ENCODE measurements at regions not wholly inside any gene's neighbourhood (a gene's known extent, or its start where the extent isn't known, plus 50 kb on each side); places are given as distances from the start of the nearest gene placed in this dataset.

DNA sequence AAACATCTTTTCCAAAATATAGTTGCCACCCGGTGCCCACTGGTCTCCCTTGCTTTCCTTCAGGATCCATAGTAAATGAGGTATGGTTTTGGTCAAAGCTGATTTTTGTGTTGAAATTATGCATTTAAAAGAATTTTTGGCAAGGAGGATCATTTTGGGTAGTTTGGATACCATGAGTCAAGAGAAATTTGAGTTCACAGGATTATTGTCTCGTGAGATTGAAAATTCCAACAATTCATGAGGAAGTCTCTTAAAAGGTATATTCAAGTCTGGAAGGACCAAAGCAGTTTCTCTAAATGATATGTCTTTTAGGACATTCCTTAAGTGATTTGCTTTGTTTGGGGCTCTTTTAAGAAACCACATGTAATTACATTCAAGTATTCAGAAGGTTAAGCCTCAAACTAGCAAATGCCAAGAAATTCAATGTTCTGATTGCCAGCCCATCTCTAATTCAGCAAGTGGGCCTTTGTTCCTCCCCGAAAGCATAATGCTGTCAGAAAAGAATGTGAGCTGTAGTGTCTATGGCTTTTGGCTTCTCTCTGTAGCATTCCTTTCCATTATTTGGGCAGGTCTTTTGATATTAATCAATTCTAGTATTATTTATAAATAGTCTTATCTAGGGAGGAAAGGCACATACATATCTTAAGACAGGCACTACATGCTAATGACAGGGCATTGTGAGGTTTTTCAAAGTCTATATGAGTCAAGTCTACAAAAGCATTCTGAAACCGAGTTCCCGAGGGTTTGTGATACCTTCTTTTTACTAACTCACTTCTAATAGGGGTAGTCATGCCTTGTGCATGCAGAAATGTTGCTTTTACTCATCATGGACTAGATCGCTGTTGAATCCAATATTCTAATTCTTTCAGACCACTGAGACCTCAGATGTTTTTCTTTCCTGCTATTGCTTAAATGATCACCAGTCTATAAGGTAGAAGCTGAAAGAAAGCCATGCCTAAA is 453.9 kb downstream of the ENC1 start:
- Histone ChIP-seq H3K27me3 (ENCODE audit: low read depth, low read length) (no peaks in the 10 kb centered on the region), H3K36me3 (ENCODE audit: control insufficient read depth in 1 of 2, insufficient read depth in 2 of 2, low read length in 2 of 2) (no peaks in the 10 kb centered on the region), H3K9me3 (ENCODE audit: control insufficient read depth in 1 of 2, low read length in 2 of 2) (no peaks in the 10 kb centered on the region), H3K4me1 (ENCODE audit: control insufficient read depth in 1 of 2, insufficient read depth in 2 of 2, low read length in 2 of 2) (no peaks in the 10 kb centered on the region), H3K27ac (ENCODE audit: low read length) (no peak overlapping the region), H3K4me3 (ENCODE audit: low read depth in 1 of 2, low read length in 2 of 2) (no peak overlapping the region)

DNA sequence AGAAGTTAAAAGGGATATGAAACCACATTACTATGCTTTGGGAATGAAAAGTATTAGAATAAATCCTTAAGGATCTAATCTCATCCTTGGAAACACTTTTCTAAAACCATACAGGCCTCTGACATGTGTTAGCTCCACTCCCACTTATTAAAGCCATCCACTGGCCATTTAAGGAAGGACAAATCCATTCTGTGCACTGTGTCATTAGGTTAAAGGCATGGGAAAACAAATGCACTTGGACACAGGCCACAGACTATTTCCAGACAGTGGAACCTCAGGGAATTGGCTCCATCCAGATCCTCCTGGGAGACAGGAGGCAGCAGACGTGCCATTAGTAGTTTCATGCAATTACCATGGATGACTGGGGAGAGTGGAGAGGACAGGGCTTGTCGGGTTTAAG is 454.9 kb downstream of the ENC1 start:
- Histone ChIP-seq H3K27me3 (ENCODE audit: low read depth, low read length) (no peaks in the 10 kb centered on the region), H3K4me3 (ENCODE audit: low read depth in 1 of 2, low read length in 2 of 2) (no peak overlapping the region), H3K27ac (ENCODE audit: low read length) (no peak overlapping the region), H3K9me3 (ENCODE audit: control insufficient read depth in 1 of 2, low read length in 2 of 2) (no peaks in the 10 kb centered on the region), H3K36me3 (ENCODE audit: control insufficient read depth in 1 of 2, insufficient read depth in 2 of 2, low read length in 2 of 2) (no peaks in the 10 kb centered on the region), H3K4me1 (ENCODE audit: control insufficient read depth in 1 of 2, insufficient read depth in 2 of 2, low read length in 2 of 2) (no peaks in the 10 kb centered on the region)

DNA sequence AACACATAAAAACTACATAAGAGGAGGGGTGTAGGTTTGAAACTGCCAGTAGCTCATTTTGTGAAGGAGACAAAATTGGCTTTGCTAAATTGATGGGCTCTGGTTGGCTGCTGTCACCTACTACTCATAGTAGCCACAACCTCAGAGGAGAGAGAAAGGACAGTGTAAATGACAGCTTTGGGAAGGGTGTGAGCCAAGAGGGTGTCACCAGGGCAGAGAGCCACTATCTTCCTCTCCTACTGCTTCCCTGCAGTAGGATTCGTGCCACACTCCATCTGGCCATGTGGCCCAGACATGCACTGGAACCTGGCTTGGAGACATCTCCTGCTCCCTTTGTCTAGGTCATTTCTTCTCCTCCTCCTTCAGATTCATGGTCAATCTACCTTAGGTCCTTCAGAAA is 455.9 kb downstream of the ENC1 start:
- H3K36me3 ChIP-seq (ENCODE audit: control insufficient read depth in 1 of 2, insufficient read depth in 2 of 2, low read length in 2 of 2) = no peaks in the 10 kb centered on the region
- H3K27me3 ChIP-seq (ENCODE audit: low read depth, low read length) = no peaks in the 10 kb centered on the region
- no peak overlapping the region for H3K27ac ChIP-seq (ENCODE audit: low read length)
- H3K4me1 ChIP-seq (ENCODE audit: control insufficient read depth in 1 of 2, insufficient read depth in 2 of 2, low read length in 2 of 2) = no peaks in the 10 kb centered on the region
- H3K9me3 ChIP-seq (ENCODE audit: control insufficient read depth in 1 of 2, low read length in 2 of 2) = no peaks in the 10 kb centered on the region
- no peak overlapping the region for H3K4me3 ChIP-seq (ENCODE audit: low read depth in 1 of 2, low read length in 2 of 2)

- H3K4me1 ChIP-seq (ENCODE audit: control insufficient read depth in 1 of 2, insufficient read depth in 2 of 2, low read length in 2 of 2) = no peaks in the 10 kb centered on the region
- no peak overlapping the region for H3K27ac ChIP-seq (ENCODE audit: low read length)
- no peak overlapping the region for H3K4me3 ChIP-seq (ENCODE audit: low read depth in 1 of 2, low read length in 2 of 2)
- H3K36me3 ChIP-seq (ENCODE audit: control insufficient read depth in 1 of 2, insufficient read depth in 2 of 2, low read length in 2 of 2) = no peaks in the 10 kb centered on the region
- no peaks in the 10 kb centered on the region for H3K27me3 ChIP-seq (ENCODE audit: low read depth, low read length)
- H3K9me3 ChIP-seq (ENCODE audit: control insufficient read depth in 1 of 2, low read length in 2 of 2) = no peaks in the 10 kb centered on the region
Measured at GRCh38 chr5:74183041-74183440, 457.5 kb downstream of the ENC1 start.

DNA sequence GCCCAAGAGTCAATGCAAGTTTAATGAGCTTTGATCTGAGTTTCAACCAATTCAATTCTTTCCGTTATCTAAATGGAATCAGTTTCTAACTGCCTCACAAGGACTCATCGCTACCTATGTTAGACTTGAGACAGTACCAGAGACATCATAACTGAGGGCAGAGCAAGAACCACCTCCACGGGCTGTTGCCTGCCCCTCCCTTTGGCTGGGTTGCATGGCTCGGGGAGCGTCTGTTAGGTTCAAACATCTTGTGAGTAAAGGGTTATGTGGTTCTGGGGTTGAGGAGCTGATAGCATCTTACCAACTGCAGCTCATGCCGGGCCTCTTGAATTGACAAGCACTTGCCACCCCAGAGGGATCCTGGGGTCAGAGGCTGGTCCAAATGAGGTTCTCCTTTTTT is 457.9 kb downstream of the ENC1 start:
- H3K36me3 ChIP-seq (ENCODE audit: control insufficient read depth in 1 of 2, insufficient read depth in 2 of 2, low read length in 2 of 2) = no peaks in the 10 kb centered on the region
- no peaks in the 10 kb centered on the region for H3K4me1 ChIP-seq (ENCODE audit: control insufficient read depth in 1 of 2, insufficient read depth in 2 of 2, low read length in 2 of 2)
- H3K4me3 ChIP-seq (ENCODE audit: low read depth in 1 of 2, low read length in 2 of 2) = no peak overlapping the region
- H3K27me3 ChIP-seq (ENCODE audit: low read depth, low read length) = no peaks in the 10 kb centered on the region
- no peak overlapping the region for H3K27ac ChIP-seq (ENCODE audit: low read length)
- no peaks in the 10 kb centered on the region for H3K9me3 ChIP-seq (ENCODE audit: control insufficient read depth in 1 of 2, low read length in 2 of 2)

DNA sequence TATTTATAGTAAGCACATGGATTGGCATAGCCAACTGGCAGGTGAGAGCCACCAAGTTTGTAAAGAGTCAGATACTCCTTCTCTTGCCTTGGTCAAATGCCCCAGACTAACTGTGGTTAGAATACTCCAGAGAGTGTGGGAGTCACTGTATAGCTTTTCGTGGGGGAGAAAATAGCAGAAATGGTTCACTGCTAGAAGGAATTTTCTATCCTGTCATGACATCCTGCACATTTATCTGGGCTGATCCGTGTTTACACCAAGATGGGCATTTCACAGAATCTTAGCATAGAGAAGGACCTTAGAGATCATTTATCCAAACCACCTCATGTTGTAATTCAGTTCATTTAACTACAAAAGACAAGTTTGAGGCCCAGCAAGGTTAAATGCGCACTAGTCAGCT is 460.8 kb downstream of the ENC1 start:
- Histone ChIP-seq H3K4me1 (ENCODE audit: control insufficient read depth in 1 of 2, insufficient read depth in 2 of 2, low read length in 2 of 2) (no peaks in the 10 kb centered on the region), H3K9me3 (ENCODE audit: control insufficient read depth in 1 of 2, low read length in 2 of 2) (no peaks in the 10 kb centered on the region), H3K36me3 (ENCODE audit: control insufficient read depth in 1 of 2, insufficient read depth in 2 of 2, low read length in 2 of 2) (no peaks in the 10 kb centered on the region), H3K27ac (ENCODE audit: low read length) (no peak overlapping the region), H3K4me3 (ENCODE audit: low read depth in 1 of 2, low read length in 2 of 2) (no peak overlapping the region), H3K27me3 (ENCODE audit: low read depth, low read length) (no peaks in the 10 kb centered on the region)

- H3K9me3 ChIP-seq (ENCODE audit: control insufficient read depth in 1 of 2, low read length in 2 of 2) = no peaks in the 10 kb centered on the region
- H3K27ac ChIP-seq (ENCODE audit: low read length) = no peak overlapping the region
- no peaks in the 10 kb centered on the region for H3K4me1 ChIP-seq (ENCODE audit: control insufficient read depth in 1 of 2, insufficient read depth in 2 of 2, low read length in 2 of 2)
- H3K36me3 ChIP-seq (ENCODE audit: control insufficient read depth in 1 of 2, insufficient read depth in 2 of 2, low read length in 2 of 2) = no peaks in the 10 kb centered on the region
- no peaks in the 10 kb centered on the region for H3K27me3 ChIP-seq (ENCODE audit: low read depth, low read length)
- no peak overlapping the region for H3K4me3 ChIP-seq (ENCODE audit: low read depth in 1 of 2, low read length in 2 of 2)
Measured at GRCh38 chr5:74179179-74179578, 461.3 kb downstream of the ENC1 start.

GRCh38 chr5:74177961-74178360 is 462.6 kb downstream of the ENC1 start:
- H3K36me3 ChIP-seq (ENCODE audit: control insufficient read depth in 1 of 2, insufficient read depth in 2 of 2, low read length in 2 of 2) = no peaks in the 10 kb centered on the region
- H3K27ac ChIP-seq (ENCODE audit: low read length) = no peak overlapping the region
- no peaks in the 10 kb centered on the region for H3K4me1 ChIP-seq (ENCODE audit: control insufficient read depth in 1 of 2, insufficient read depth in 2 of 2, low read length in 2 of 2)

GRCh38 chr5:74174366-74174765 is 466.2 kb downstream of the ENC1 start:
- Histone ChIP-seq H3K27me3 (ENCODE audit: low read depth, low read length) (no peaks in the 10 kb centered on the region), H3K36me3 (ENCODE audit: control insufficient read depth in 1 of 2, insufficient read depth in 2 of 2, low read length in 2 of 2) (no peaks in the 10 kb centered on the region), H3K4me1 (ENCODE audit: control insufficient read depth in 1 of 2, insufficient read depth in 2 of 2, low read length in 2 of 2) (no peaks in the 10 kb centered on the region), H3K27ac (ENCODE audit: low read length) (no peak overlapping the region), H3K4me3 (ENCODE audit: low read depth in 1 of 2, low read length in 2 of 2) (no peak overlapping the region), H3K9me3 (ENCODE audit: control insufficient read depth in 1 of 2, low read length in 2 of 2) (no peaks in the 10 kb centered on the region)

More at GRCh38 chr5:74177961-74178360, 462.6 kb downstream of the ENC1 start:
- Histone ChIP-seq H3K9me3 (ENCODE audit: control insufficient read depth in 1 of 2, low read length in 2 of 2) (no peaks in the 10 kb centered on the region), H3K4me3 (ENCODE audit: low read depth in 1 of 2, low read length in 2 of 2) (no peak overlapping the region), H3K27me3 (ENCODE audit: low read depth, low read length) (no peaks in the 10 kb centered on the region)

DNA sequence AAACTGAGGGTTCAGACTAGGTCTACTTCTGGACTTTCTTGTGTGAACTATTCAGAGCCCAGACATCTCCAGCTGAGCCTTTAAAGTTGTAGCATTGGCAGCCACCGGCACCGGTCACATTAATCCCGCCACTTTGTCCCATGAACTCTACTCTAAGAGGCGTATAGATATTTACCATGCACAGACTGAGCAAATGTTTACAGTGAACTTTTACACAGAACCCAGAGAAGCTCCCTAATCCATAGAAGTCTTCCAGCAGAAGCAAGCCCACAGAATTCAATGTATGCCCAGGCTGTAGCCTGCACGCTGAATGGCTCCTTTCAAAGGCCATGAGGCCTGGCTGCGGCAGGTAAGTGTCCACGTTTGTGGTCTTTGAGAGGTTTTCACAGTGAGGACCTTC is 466.9 kb downstream of the ENC1 start:
- no peaks in the 10 kb centered on the region for H3K36me3 ChIP-seq (ENCODE audit: control insufficient read depth in 1 of 2, insufficient read depth in 2 of 2, low read length in 2 of 2)
- H3K27ac ChIP-seq (ENCODE audit: low read length) = no peak overlapping the region
- no peak overlapping the region for H3K4me3 ChIP-seq (ENCODE audit: low read depth in 1 of 2, low read length in 2 of 2)
- H3K4me1 ChIP-seq (ENCODE audit: control insufficient read depth in 1 of 2, insufficient read depth in 2 of 2, low read length in 2 of 2) = no peaks in the 10 kb centered on the region
- H3K9me3 ChIP-seq (ENCODE audit: control insufficient read depth in 1 of 2, low read length in 2 of 2) = no peaks in the 10 kb centered on the region
- H3K27me3 ChIP-seq (ENCODE audit: low read depth, low read length) = no peaks in the 10 kb centered on the region

GRCh38 chr5:74173241-74173640 is 467.3 kb downstream of the ENC1 start:
- Histone ChIP-seq H3K4me1 (ENCODE audit: control insufficient read depth in 1 of 2, insufficient read depth in 2 of 2, low read length in 2 of 2) (peaks cover 0 to 1% of the 10 kb centered on the region in 2 donors), H3K9me3 (ENCODE audit: control insufficient read depth in 1 of 2, low read length in 2 of 2) (no peaks in the 10 kb centered on the region), H3K27ac (ENCODE audit: low read length) (no peak overlapping the region), H3K27me3 (ENCODE audit: low read depth, low read length) (no peaks in the 10 kb centered on the region), H3K36me3 (ENCODE audit: control insufficient read depth in 1 of 2, insufficient read depth in 2 of 2, low read length in 2 of 2) (no peaks in the 10 kb centered on the region), H3K4me3 (ENCODE audit: low read depth in 1 of 2, low read length in 2 of 2) (no peak overlapping the region)

DNA sequence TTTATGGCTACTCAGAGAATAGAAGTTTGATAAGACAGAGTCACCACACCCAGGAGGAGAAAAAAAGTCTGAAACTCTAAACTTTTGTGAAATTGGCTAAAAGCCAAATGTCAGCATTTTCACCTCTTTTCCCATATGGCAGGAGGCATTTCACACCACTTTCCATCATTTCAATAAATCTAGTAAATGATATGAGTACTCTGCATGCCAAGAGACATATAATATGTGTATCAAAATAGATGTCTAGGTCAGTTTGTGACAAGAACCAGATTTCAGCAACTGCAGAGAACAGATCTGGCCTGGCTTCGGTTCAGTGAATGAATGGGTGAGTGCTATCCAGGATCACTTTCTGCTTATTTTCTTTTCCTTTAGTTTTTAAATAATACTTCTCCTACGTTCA is 470.8 kb downstream of the ENC1 start:
- Histone ChIP-seq H3K4me3 (ENCODE audit: low read depth in 1 of 2, low read length in 2 of 2) (no peak overlapping the region), H3K4me1 (ENCODE audit: control insufficient read depth in 1 of 2, insufficient read depth in 2 of 2, low read length in 2 of 2) (peaks cover 0 to 11% of the 10 kb centered on the region in 2 donors), H3K27me3 (ENCODE audit: low read depth, low read length) (no peaks in the 10 kb centered on the region), H3K27ac (ENCODE audit: low read length) (no peak overlapping the region), H3K36me3 (ENCODE audit: control insufficient read depth in 1 of 2, insufficient read depth in 2 of 2, low read length in 2 of 2) (no peaks in the 10 kb centered on the region), H3K9me3 (ENCODE audit: control insufficient read depth in 1 of 2, low read length in 2 of 2) (no peaks in the 10 kb centered on the region)
